ENCODE measurements at regions not wholly inside any gene's neighbourhood (a gene's known extent, or its start where the extent isn't known, plus 50 kb on each side); places are given as distances from the start of the nearest gene placed in this dataset.
"Not testable (repeated sequence)": the region's sequence is repeated elsewhere in the genome, so short reads cannot be mapped to it uniquely, and the experiment has no call there.

DNA sequence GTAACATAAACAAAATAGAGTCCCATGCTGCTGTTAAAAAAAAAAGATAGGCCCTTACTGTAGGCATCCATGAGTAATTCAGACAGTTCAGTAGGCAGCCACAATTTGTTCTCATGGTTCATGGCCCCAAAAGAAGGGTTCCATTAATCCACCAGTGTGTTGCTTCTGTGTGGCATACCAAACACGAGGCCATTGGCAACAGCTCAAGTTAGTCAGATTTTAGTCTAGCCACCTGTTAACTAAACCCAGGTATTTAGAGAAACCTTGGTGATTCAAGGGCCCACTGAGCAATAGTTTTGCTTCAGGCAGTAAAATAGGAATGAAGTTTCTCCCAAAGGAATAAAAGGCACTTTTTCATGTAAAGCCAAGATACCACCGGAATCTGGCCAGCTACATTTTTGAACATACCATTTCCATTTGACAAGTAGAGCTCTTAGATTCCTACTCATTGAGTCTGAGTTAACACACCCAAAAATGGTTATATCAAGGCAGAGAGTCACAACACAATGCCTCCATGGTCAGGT lies 80.1 kb upstream of the SRD5A2 start:
- DNase-seq, result no peak

GRCh38 chr2:31660165-31660564 lies 79.4 kb upstream of the SRD5A2 start:
- no peak for DNase-seq

DNA sequence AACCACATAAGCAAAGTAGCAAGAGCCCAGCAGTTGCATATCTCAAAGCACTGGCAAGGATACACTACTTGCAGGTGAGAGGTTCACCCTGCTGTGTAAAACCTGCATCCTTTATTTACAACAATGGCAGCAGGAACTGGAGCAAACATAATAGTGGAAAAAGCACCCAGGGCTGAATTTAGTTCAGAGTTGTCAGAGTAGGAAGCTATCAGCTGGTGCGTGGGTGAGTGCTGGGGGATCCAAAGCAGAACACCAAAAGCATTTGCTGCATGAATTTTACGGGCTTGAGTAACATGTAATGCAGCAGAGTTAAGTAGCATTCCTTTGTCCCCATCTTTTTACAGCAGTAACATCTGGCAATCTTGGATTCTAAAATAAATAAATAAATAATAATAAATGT lies 73.5 kb upstream of the SRD5A2 start:
- no peak for DNase-seq

GRCh38 chr2:31651736-31652135 lies 71.0 kb upstream of the SRD5A2 start:
- no peak for DNase-seq

- DNase-seq, result no peak
Observed at GRCh38 chr2:31651267-31651666, 70.5 kb upstream of the SRD5A2 start.

DNA sequence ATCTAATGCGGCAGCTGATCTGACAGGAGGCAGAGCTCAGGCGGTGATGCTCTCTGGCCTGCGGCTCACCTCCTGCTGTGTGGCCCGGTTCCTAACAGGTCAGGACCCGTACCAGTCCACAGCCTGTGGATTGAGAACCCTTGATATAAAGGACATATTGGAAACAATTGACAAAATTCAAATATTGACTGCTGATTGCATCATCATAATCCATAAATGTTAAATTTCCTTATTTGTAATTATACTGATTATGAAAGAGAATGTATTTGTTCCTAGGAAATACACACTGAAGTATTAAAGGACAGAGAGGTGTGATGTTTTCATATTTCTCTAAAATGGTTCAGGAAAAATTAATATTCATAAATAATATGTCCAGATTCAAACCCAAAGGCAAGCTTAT lies 63.8 kb upstream of the SRD5A2 start:
- no peak for DNase-seq

- DNase-seq, result no peak
Observed at GRCh38 chr2:31642707-31643106, 62.0 kb upstream of the SRD5A2 start.

DNA sequence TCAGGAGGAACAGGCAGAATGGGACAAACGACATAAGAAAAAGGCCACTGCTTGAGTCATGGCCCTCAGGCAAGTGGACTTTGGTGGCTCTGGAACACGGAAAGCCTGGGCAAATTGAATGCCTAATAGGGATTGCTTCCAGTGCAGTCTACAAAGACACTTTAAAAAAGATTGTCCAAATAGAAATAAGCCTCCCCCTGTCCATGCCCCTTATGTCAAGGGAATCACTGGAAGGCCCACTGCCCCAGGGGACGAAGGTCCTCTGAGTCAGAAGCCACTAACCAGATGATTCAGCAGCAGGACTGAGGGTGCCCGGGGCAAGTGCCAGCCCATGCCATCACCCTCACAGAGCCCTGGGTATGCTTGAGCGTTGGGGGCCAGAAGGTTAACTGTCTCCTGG lies 51.5 kb upstream of the SRD5A2 start:
- not testable (repeated sequence) for DNase-seq

All from C1 segment of cervical spinal cord (tissue), 14 donors.